SU-DHL-6 (cell line): ENCODE measurements at regions not wholly inside any gene's neighbourhood (a gene's known extent, or its start where the extent isn't known, plus 50 kb on each side); places are given as distances from the start of the nearest gene placed in this dataset.

Experiments used
- H2AFZ ChIP-seq: fragments of 200-600 bp; sonication (generic); 2 replicates; pipeline ENCODE4 v1.6.1; 2014; ENCODE audit warnings: low read depth, mild to moderate bottlenecking, moderate library complexity, mixed read lengths, antibody characterized with exemption, low read length; ENCODE audit not compliant: severe bottlenecking
- H3F3A ChIP-seq: fragments of 200-600 bp; shearing (Covaris generic); 2 replicates; pipeline ENCODE4 v1.6.0; 2016; ENCODE audit warnings: antibody characterized with exemption, mild to moderate bottlenecking; ENCODE audit not compliant: insufficient read depth
- H3K27ac ChIP-seq: fragments of 200-600 bp; sonication (generic); 2 replicates; pipeline ENCODE4 v1.5.1; 2016; ENCODE audit warnings: low read depth, mild to moderate bottlenecking, low read length, moderate library complexity, mixed read lengths
- H3K27me3 ChIP-seq: fragments of 200-600 bp; sonication (generic), shearing (Covaris generic); 2 replicates; pipeline ENCODE4 v1.6.0; 2014; ENCODE audit warnings: mild to moderate bottlenecking, low read length
- H3K36me3 ChIP-seq: fragments of 200-600 bp; sonication (generic); 2 replicates; pipeline ENCODE4 v1.6.1; 2014; ENCODE audit warnings: mild to moderate bottlenecking, low read length, mixed read lengths
- H3K4me2 ChIP-seq: fragments of 300-600, 200-600 bp; shearing (Covaris generic), sonication (generic); 2 replicates; pipeline ENCODE4 v1.6.0; 2014; ENCODE audit warnings: low read length, low read depth, mild to moderate bottlenecking; ENCODE audit not compliant: poor library complexity, severe bottlenecking
- H3K4me3 ChIP-seq: fragments of 200-600 bp; sonication (generic); 2 replicates; pipeline ENCODE4 v1.5.1; 2014; ENCODE audit warnings: antibody characterized with exemption, low read length, mild to moderate bottlenecking, mixed read lengths; ENCODE audit not compliant: insufficient read depth, poor library complexity, severe bottlenecking
- H3K79me2 ChIP-seq: fragments of 200-600 bp; sonication (generic); 2 replicates; pipeline ENCODE4 v1.6.1; 2014; ENCODE audit warnings: mild to moderate bottlenecking, low read length, moderate library complexity; ENCODE audit not compliant: insufficient read depth
- H3K9ac ChIP-seq: fragments of 200-600 bp; sonication (generic); 2 replicates; pipeline ENCODE4 v1.7.0; 2014; ENCODE audit warnings: mild to moderate bottlenecking, low read length
- H3K9me2 ChIP-seq: fragments of 200-600 bp; sonication (generic); replicated peaks from 2 replicates; pipeline ENCODE4 v1.6.1; 2014; ENCODE audit warnings: low read length; ENCODE audit not compliant: insufficient read depth
- H3K9me3 ChIP-seq: fragments of 200-600 bp; sonication (generic); 2 replicates; pipeline ENCODE4 v1.6.1; 2014; ENCODE audit warnings: low read length, mixed read lengths; ENCODE audit not compliant: insufficient read depth
- H4K20me1 ChIP-seq: fragments of 200-600 bp; sonication (generic); 2 replicates; pipeline ENCODE4 v1.6.1; 2014; ENCODE audit warnings: low read depth, mild to moderate bottlenecking, antibody characterized with exemption, low read length, moderate library complexity, mixed read lengths
- CTCF ChIP-seq: fragments of 200-600 bp; sonication (generic); IDR thresholded peaks from one replicate; pipeline ENCODE4 v1.5.1; 2017; ENCODE audit warnings: antibody characterized with exemption, mild to moderate bottlenecking, low read length, moderate library complexity; ENCODE audit not compliant: insufficient read depth, poor library complexity, severe bottlenecking
- EZH2phosphoT487 ChIP-seq: fragments of 200-600 bp; sonication (generic), shearing (Covaris generic); conservative IDR thresholded peaks from 2 replicates; pipeline ENCODE4 v1.6.1; 2018; ENCODE audit warnings: mild to moderate bottlenecking, antibody characterized with exemption, low read length, moderate library complexity, mixed read lengths

GRCh38 chr11:37724315-37724714 lies 1126.3 kb upstream of the RAG2 start:
- Histone ChIP-seq H3K79me2 (no peaks in the 10 kb centered on the region), H3K9ac (no peak overlapping the region), H3K36me3 (no peaks in the 10 kb centered on the region), H2AFZ (no peak overlapping the region), H3K4me3 (no peak overlapping the region), H4K20me1 (no peaks in the 10 kb centered on the region), H3K9me2 (no peaks in the 10 kb centered on the region), H3K27me3 (no peaks in the 10 kb centered on the region), H3F3A (no peaks in the 10 kb centered on the region), H3K27ac (no peak overlapping the region), H3K9me3 (no peaks in the 10 kb centered on the region), H3K4me2 (no peak overlapping the region)
- no peak for TF ChIP-seq CTCF
- TF ChIP-seq EZH2phosphoT487 = no peak

- Histone ChIP-seq H3K9ac (no peak overlapping the region), H2AFZ (no peak overlapping the region), H3K4me3 (no peak overlapping the region), H3K27me3 (no peaks in the 10 kb centered on the region), H3K9me3 (no peaks in the 10 kb centered on the region), H4K20me1 (no peaks in the 10 kb centered on the region), H3K36me3 (no peaks in the 10 kb centered on the region), H3K27ac (no peak overlapping the region), H3K9me2 (no peaks in the 10 kb centered on the region), H3K4me2 (no peak overlapping the region), H3K79me2 (no peaks in the 10 kb centered on the region), H3F3A (no peaks in the 10 kb centered on the region)
- no peak for TF ChIP-seq EZH2phosphoT487
These were observed 1123.4 kb upstream of the RAG2 start for GRCh38 chr11:37721485-37721884.

- H3K9ac ChIP-seq = no peak overlapping the region
These were observed 1120.5 kb upstream of the RAG2 start for GRCh38 chr11:37718431-37718999.

More at GRCh38 chr11:37718431-37718999, 1120.5 kb upstream of the RAG2 start:
- no peak overlapping the region for H2AFZ ChIP-seq
- no peaks in the 10 kb centered on the region for H3K36me3 ChIP-seq
- no peak overlapping the region for H3K27ac ChIP-seq
- H4K20me1 ChIP-seq = no peaks in the 10 kb centered on the region
- H3K27me3 ChIP-seq = no peaks in the 10 kb centered on the region
- no peaks in the 10 kb centered on the region for H3K79me2 ChIP-seq
- no peak overlapping the region for H3K4me3 ChIP-seq
- no peak overlapping the region for H3K4me2 ChIP-seq
- no peaks in the 10 kb centered on the region for H3K9me3 ChIP-seq
- TF ChIP-seq EZH2phosphoT487 (no peak), CTCF (no peak)
- H3K9me2 ChIP-seq = no peaks in the 10 kb centered on the region
- no peaks in the 10 kb centered on the region for H3F3A ChIP-seq
